Dedifferentiated amniotic fluid mesenchymal stem cell (primary cell): ENCODE measurements at regions not wholly inside any gene's neighbourhood (a gene's known extent, or its start where the extent isn't known, plus 50 kb on each side); places are given as distances from the start of the nearest gene placed in this dataset.

Source experiments
- DNase-seq: peaks from one replicate; pipeline ENCODE4 v3.0.0-alpha.2; 2016; ENCODE audit errors: extremely low spot score

GRCh38 chr4:11773798-11774197 lies 345.1 kb upstream of the HS3ST1 start:
- no peak for DNase-seq

- no peak for DNase-seq
Observed at GRCh38 chr4:11769434-11769833, 340.7 kb upstream of the HS3ST1 start.

GRCh38 chr4:11768251-11768972 lies 339.7 kb upstream of the HS3ST1 start:
- DNase-seq: no peak

- peak; percentile 42 for DNase-seq
Observed at GRCh38 chr4:11765849-11766453, 337.3 kb upstream of the HS3ST1 start.

GRCh38 chr4:11748164-11748872 lies 319.6 kb upstream of the HS3ST1 start:
- peak; percentile 56 for DNase-seq

GRCh38 chr4:11746734-11747133 lies 318.0 kb upstream of the HS3ST1 start:
- DNase-seq: no peak

- DNase-seq: no peak
Observed at GRCh38 chr4:11743976-11744375, 315.3 kb upstream of the HS3ST1 start.

GRCh38 chr4:11743236-11743635 lies 314.5 kb upstream of the HS3ST1 start:
- DNase-seq: no peak

- DNase-seq: peak; percentile 25
Observed at GRCh38 chr4:11741190-11741652, 312.5 kb upstream of the HS3ST1 start.

- no peak for DNase-seq
Observed at GRCh38 chr4:11739992-11740391, 311.3 kb upstream of the HS3ST1 start.

GRCh38 chr4:11736978-11737377 lies 308.3 kb upstream of the HS3ST1 start:
- DNase-seq: no peak

- DNase-seq: no peak
Observed at GRCh38 chr4:11735651-11736050, 307.0 kb upstream of the HS3ST1 start.

GRCh38 chr4:11732155-11732554 lies 303.5 kb upstream of the HS3ST1 start:
- no peak for DNase-seq

- no peak for DNase-seq
Observed at GRCh38 chr4:11730545-11730944, 301.9 kb upstream of the HS3ST1 start.

- DNase-seq: no peak
Observed at GRCh38 chr4:11729548-11729947, 300.9 kb upstream of the HS3ST1 start.

GRCh38 chr4:11727903-11728564 lies 299.3 kb upstream of the HS3ST1 start:
- no peak for DNase-seq

GRCh38 chr4:11724731-11725130 lies 296.0 kb upstream of the HS3ST1 start:
- peak; percentile 72 for DNase-seq

GRCh38 chr4:11722223-11722622 lies 293.5 kb upstream of the HS3ST1 start:
- no peak for DNase-seq

- peak; percentile 62 for DNase-seq
Observed at GRCh38 chr4:11720292-11720691, 291.6 kb upstream of the HS3ST1 start.

GRCh38 chr4:11719879-11720278 lies 291.2 kb upstream of the HS3ST1 start:
- no peak for DNase-seq

GRCh38 chr4:11715753-11716521 lies 287.2 kb upstream of the HS3ST1 start:
- DNase-seq: no peak
